GM19395 (cell line): ENCODE measurements at regions not wholly inside any gene's neighbourhood (a gene's known extent, or its start where the extent isn't known, plus 50 kb on each side); places are given as distances from the start of the nearest gene placed in this dataset.

Experiments used
- ATAC-seq: cut with Tn5 transposase; IDR thresholded peaks from one replicate; pipeline ENCODE4 v1.9.1; 2021; ENCODE audit warnings: mild to moderate bottlenecking, moderate library complexity; ENCODE audit not compliant: unreplicated experiment

DNA sequence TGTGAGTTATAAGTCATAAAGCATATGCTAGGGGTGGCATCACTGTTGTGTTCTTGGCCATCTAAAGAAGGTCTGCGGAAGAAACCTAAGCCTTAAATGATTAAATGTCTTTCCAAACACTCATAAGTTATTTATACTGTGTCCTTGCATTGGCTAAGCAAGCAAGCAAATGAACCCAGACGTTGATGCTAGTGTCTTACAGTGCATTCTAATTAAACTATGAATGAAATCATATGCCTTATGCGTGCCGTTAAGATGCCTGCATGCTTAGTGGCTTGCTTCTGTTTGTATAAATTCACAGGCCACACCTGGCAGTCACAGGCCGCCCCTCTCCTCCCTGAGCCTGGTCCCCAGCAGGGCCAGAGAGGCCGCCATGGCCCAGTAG, 49.9 kb downstream of the RIN2 start:
- no peak for ATAC-seq

GRCh38 chr20:19808498-19808897, 50.4 kb downstream of the RIN2 start:
- ATAC-seq = no peak

GRCh38 chr20:19809505-19809904, 51.4 kb downstream of the RIN2 start:
- ATAC-seq = no peak

DNA sequence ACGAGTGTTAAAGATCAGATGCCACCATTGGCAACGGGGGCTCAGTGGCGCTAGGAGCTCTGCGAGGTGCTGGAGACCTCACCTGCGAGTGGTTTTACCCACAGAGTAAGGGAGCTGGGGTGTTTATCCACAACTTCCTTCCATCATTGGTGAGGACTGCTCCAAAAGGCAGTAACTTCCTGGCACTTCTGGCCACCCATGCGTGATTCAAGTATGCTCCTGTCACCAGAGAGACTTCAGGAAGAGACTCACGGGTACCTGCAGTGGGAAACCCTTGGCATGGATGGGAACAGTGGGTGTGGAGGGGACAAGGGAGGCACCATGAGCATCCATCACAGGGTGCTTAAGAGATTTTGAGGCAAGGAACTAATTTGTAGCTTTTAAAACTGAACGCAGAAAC, 53.2 kb downstream of the RIN2 start:
- no peak for ATAC-seq

- ATAC-seq = no peak
Observed at GRCh38 chr20:19812056-19812455, 54.0 kb downstream of the RIN2 start.

DNA sequence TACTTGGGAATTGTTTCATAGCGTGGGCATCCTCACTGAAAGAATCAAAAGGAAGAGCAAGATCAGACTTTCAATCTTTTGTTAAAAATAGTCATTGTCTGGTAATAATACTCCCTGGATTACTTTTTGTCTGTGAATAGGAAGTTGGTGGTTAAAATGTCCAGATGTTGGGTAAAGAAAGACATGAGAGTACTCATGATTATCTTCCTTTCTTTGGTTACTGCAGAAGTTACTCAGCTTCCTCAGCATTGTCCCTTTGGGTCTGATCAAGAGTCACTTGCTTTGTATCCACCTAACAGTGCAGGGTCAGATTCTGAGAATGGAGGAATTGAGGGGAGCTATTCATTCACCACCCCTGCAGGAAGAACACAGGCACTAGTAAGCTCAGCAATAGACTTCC, 54.6 kb downstream of the RIN2 start:
- ATAC-seq = no peak

GRCh38 chr20:19813846-19814640, 56.0 kb downstream of the RIN2 start:
- ATAC-seq = no peak

DNA sequence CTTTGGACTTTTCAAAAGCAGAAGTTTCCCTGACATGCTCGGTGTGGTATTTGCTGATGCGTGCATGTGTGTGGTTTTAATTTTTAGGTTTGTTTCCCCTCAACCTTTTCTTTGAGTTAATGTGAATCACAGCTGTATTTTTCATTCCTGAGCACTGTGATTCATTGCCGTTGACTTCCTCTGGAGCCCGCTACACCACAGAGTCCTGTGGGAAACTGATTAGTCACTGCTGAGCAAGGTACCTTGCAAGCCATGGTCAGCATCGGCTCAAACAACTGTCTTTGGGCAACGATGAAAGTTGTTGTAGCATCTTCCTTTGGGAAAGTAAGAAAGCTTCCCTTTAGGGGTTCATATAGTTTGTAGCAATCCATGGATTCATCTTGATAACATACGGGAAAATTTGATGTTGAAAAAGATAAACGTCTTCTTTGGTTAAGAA, 57.5 kb downstream of the RIN2 start:
- no peak for ATAC-seq

- no peak for ATAC-seq
Observed at GRCh38 chr20:19816386-19816785, 58.3 kb downstream of the RIN2 start.

- ATAC-seq = no peak
Observed at GRCh38 chr20:19817017-19817416, 59.0 kb downstream of the RIN2 start.

- no peak for ATAC-seq
Observed at GRCh38 chr20:19819149-19819548, 61.1 kb downstream of the RIN2 start.

DNA sequence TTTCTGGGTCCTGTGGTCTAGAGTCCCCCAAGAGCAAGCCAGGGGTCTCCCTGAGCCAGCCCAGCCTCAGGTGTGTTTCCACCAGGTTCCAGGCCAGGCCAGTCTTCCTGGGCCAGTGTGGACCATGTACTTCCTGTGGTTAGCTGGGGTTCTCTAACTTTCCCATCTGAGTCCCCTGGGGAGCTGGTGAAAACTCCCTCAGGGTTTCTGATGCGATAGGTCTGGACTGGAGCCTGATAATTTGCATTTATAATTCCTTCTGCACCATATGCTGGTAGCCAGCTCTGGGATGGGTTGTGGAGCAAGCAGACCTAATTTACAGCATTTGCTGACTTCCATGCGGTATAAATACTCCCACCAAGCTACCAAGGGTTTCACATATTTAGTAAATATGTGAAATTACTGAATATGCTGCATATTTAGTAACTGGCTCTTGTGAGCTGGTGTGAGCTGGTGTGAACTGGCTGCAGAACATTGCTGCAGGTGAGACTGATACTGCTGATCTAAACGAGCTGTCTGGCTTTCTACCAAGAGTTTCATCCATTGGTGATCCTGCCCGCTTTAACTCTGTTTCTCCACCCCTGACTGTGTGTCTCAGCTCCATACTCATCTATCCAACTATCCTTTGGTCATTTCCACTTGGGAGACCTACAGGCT, 62.6 kb downstream of the RIN2 start:
- ATAC-seq = no peak

GRCh38 chr20:19821606-19822005, 63.5 kb downstream of the RIN2 start:
- ATAC-seq = no peak

GRCh38 chr20:19823216-19823615, 65.2 kb downstream of the RIN2 start:
- ATAC-seq = no peak

GRCh38 chr20:19823971-19824370, 65.9 kb downstream of the RIN2 start:
- no peak for ATAC-seq

DNA sequence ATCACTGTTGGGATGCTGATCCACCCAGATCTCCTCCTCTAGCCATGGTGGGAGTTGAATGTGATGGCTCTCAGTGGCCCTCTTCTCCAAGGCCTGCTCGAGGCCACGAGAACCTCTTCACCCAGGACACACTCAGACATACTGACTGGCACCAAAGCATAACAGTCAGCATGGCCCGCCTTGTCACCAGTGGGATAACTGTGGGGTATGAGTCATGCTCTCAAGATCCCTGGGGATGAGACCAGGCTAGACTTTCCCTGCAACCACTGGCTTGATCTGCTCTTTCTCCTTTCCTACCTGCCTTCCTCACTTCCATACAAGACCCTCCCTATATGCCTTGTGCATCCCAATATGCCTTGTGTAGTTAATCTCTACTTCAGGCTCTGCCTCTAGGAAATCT, 66.8 kb downstream of the RIN2 start:
- ATAC-seq = no peak

GRCh38 chr20:19826179-19826914, 68.3 kb downstream of the RIN2 start:
- no peak for ATAC-seq

DNA sequence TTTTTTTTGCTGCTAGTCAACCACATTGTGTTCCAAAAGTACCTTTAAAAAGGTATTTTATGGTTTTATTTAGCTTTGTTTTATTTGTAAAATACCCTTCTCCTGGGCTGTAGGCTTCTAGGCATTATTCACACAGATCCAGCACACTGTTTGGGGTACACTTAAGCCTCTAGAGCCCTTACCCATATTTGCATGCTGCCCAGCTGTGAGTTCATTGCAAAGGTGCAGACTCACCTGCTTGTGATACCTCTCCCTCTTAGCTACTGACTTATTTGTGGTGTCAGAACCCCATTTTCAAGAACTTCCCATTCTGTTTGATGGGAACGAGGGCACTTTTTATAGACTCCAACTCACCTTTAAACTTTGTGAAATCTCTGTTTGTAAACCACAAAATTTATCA, 69.8 kb downstream of the RIN2 start:
- peak; percentile 47 for ATAC-seq

DNA sequence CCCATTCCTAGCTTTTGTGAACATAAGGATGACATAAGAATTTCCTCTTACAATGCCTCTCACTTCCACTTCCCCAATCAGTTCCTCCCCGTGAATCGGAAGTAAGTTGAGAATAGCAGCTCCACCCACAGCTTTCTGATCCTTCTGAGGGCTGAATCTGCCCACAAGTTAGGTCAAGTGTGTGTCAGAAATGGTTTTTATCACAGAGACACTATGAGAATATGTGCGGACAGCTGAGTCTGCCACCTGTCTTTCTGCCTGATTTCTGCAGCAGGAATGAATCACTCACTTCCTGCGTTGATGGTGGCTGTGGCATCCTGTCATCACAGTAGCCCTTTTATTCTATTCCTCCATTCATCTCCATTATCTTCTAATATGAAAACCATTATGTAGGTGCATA, 70.2 kb downstream of the RIN2 start:
- peak; percentile 98 for ATAC-seq

- ATAC-seq = no peak
Observed at GRCh38 chr20:19830211-19830785, 72.2 kb downstream of the RIN2 start.

- ATAC-seq = no peak
Observed at GRCh38 chr20:19832875-19833274, 74.8 kb downstream of the RIN2 start.

- ATAC-seq = no peak
Observed at GRCh38 chr20:19833395-19833794, 75.3 kb downstream of the RIN2 start.
